Body of pancreas (tissue), 4 donors: ENCODE measurements at regions not wholly inside any gene's neighbourhood (a gene's known extent, or its start where the extent isn't known, plus 50 kb on each side); places are given as distances from the start of the nearest gene placed in this dataset.

Experiments
- ATAC-seq: fragments of 150-250 bp; one replicate; pipeline ENCODE4 v1.9.1; 2016
- DNase-seq, 4 donors: peaks; one replicate each; pipeline ENCODE4 v3.0.0-alpha.2; 2019
- H3K27ac ChIP-seq, 4 donors: fragments of 200-600 bp; sonication (generic); 1 replicate in 3 of 4; 2 replicates in 1 of 4; pipeline versions ENCODE4 v1.5.1 to v1.6.1; 2016 to 2019; ENCODE audit warnings: mild to moderate bottlenecking in 1 of 4, mixed read lengths in 1 of 4, moderate library complexity in 1 of 4
- H3K27me3 ChIP-seq, 2 donors: fragments of 200-600 bp; sonication (generic); one replicate each; pipeline ENCODE4 v1.6.0; 2016; ENCODE audit warnings: mild to moderate bottlenecking in 1 of 2
- H3K36me3 ChIP-seq, 2 donors: fragments of 200-600 bp; sonication (generic); replicated peaks in 1 of 2; 2 replicates each; pipeline ENCODE4 v1.5.1; 2016; ENCODE audit warnings: low read depth in 2 of 2; ENCODE audit not compliant: insufficient read depth in 1 of 2
- H3K4me1 ChIP-seq: fragments of 200-600 bp; sonication (generic); one replicate; pipeline ENCODE4 v1.6.0; 2016
- H3K4me3 ChIP-seq, 2 donors: fragments of 200-600 bp; sonication (generic); 1 replicate in 1 of 2; 2 replicates in 1 of 2; pipeline ENCODE4 v1.5.1; 2016 to 2019
- H3K9me3 ChIP-seq, 3 donors: fragments of 200-600 bp; sonication (generic); 1 replicate in 2 of 3; 2 replicates in 1 of 3; pipeline ENCODE4 v1.5.1; 2016
- CTCF ChIP-seq, 7 experiments: fragments of 450-650 bp in 4 of 7; fragments of 200-600 bp in 3 of 7; sonication (generic) in 3 of 7; IDR thresholded peaks; one replicate each; pipeline ENCODE4 v1.5.1; 2016 to 2019; ENCODE audit warnings: antibody characterized with exemption in 7 of 7
- POLR2A ChIP-seq, 3 donors: fragments of 450-650 bp; IDR thresholded peaks; one replicate each; pipeline ENCODE4 v1.6.1; 2016; ENCODE audit warnings: antibody characterized with exemption in 3 of 3, mild to moderate bottlenecking in 2 of 3
- WGBS, 2 donors: methylation state at CpG; one replicate each; pipeline ENCODE4 v1.1.5; 2017; 5-methylcytosine and 5-hydroxymethylcytosine counted together
- intact Hi-C: fragments of 100-400 bp; cut with DNase I; formaldehyde crosslinking; loops from one replicate; pipeline ENCODE4 v1.15.1; 2023

DNA sequence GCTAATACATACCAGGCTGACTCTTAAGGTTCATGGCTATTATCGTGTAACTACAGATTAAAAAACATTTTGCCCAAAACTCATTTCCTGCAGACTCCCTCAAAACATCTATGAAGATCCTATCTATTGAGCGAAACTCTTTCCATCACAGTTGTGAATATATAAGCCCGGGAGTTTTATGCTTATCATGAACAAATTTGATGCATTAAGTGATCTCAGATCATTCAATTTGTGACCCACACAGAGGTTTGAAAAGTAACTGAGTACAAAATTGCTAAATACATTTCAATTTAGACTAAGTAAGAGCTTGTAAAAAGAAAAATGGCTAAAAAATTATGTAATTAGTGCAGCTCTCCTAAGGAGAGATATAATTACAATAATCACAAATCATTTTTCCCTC is 1228.8 kb upstream of the TENM4 start:
- WGBS, 2 donors, result 72 to 83% methylated on average over 3 of the region's 3 CpGs
- DNase-seq, result no peak
- ATAC-seq, result no peak
- intact Hi-C loops, result no loop called here
- Histone ChIP-seq H3K27me3 (no peaks in the 10 kb centered on the region), H3K9me3 (no peaks in the 10 kb centered on the region), H3K27ac (no peak overlapping the region), H3K4me1 (no peaks in the 10 kb centered on the region), H3K4me3 (no peak overlapping the region), H3K36me3 (no peaks in the 10 kb centered on the region)
- TF ChIP-seq POLR2A (IDR thresholded peaks at IDR 0.05), result no peak
- no peak for TF ChIP-seq CTCF (IDR thresholded peaks at IDR 0.05)

- Histone ChIP-seq H3K4me1 (no peaks in the 10 kb centered on the region), H3K9me3 (no peaks in the 10 kb centered on the region), H3K36me3 (no peaks in the 10 kb centered on the region), H3K4me3 (no peak overlapping the region), H3K27me3 (no peaks in the 10 kb centered on the region), H3K27ac (no peak overlapping the region)
- intact Hi-C loops, result no loop called here
- ATAC-seq (no peak), DNase-seq (no peak)
- TF ChIP-seq POLR2A (IDR thresholded peaks at IDR 0.05), result no peak
- no peak for TF ChIP-seq CTCF (IDR thresholded peaks at IDR 0.05)
- 75 to 78% methylated on average over 6 of the region's 6 CpGs for WGBS, 2 donors
These were observed 1227.2 kb upstream of the TENM4 start for GRCh38 chr11:80668039-80668438.

DNA sequence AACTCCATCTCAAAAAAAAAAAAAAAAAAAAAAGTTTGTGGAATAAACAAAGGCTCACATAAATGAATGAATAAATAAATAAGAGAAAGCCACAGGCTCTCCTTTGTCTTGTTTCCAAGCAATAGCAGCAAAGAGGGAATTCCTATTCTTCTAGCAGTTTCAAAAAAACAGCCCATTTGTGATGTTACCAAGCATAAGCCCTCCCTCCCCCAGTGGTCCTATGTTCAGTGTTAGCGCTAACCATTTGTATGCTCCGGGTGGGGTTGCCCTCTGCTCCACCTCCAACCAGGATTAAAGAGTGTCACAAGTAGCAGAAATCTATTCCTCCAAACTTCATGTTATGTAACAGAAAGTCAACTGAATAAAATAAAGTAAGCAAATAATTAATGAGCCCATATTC is 1215.0 kb upstream of the TENM4 start:
- Histone ChIP-seq H3K4me3 (no peak overlapping the region), H3K9me3 (no peaks in the 10 kb centered on the region), H3K27me3 (no peaks in the 10 kb centered on the region), H3K4me1 (no peaks in the 10 kb centered on the region), H3K27ac (no peak overlapping the region), H3K36me3 (no peaks in the 10 kb centered on the region)
- intact Hi-C loops, result no loop called here
- no peak for TF ChIP-seq CTCF (IDR thresholded peaks at IDR 0.05)
- no peak for TF ChIP-seq POLR2A (IDR thresholded peaks at IDR 0.05)
- DNase-seq, result no peak
- ATAC-seq, result no peak
- WGBS, 2 donors, result 89 to 93% methylated on average over 2 of the region's 2 CpGs

GRCh38 chr11:80650966-80651365 is 1210.1 kb upstream of the TENM4 start:
- Histone ChIP-seq H3K9me3 (no peaks in the 10 kb centered on the region), H3K27me3 (no peaks in the 10 kb centered on the region), H3K36me3 (no peaks in the 10 kb centered on the region), H3K27ac (no peak overlapping the region), H3K4me1 (no peaks in the 10 kb centered on the region), H3K4me3 (no peak overlapping the region)
- DNase-seq, result no peak
- TF ChIP-seq POLR2A (IDR thresholded peaks at IDR 0.05) (no peak), CTCF (IDR thresholded peaks at IDR 0.05) (no peak)
- 75 to 81% methylated on average over 2 of the region's 2 CpGs for WGBS, 2 donors
- intact Hi-C loops, result no loop called here
- ATAC-seq, result no peak

DNA sequence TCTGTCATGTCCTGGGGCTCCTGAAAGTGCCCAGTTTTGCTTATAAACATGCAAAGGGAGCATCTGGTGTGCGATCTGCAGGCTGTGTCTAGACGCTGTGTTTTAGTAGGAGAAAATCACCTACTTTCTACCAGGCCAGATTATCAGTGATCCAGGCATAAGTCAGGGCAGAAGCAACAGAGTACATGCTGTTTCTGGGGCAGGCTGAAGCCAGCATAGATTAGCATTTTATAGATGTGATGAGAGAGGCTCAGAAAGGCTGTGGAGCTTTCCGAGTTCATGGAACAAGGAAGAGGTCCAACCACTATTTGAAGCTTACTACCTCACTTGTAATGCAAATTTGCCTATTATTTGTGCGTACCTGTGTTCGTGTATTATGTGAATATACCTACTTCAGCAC is 1208.4 kb upstream of the TENM4 start:
- 70 to 76% methylated on average over 4 to 5 of the region's 5 CpGs for WGBS, 2 donors
- TF ChIP-seq POLR2A (IDR thresholded peaks at IDR 0.05), result no peak
- TF ChIP-seq CTCF (IDR thresholded peaks at IDR 0.05), result no peak
- Histone ChIP-seq H3K36me3 (no peaks in the 10 kb centered on the region), H3K9me3 (no peaks in the 10 kb centered on the region), H3K27ac (no peak overlapping the region), H3K4me3 (no peak overlapping the region), H3K4me1 (no peaks in the 10 kb centered on the region), H3K27me3 (no peaks in the 10 kb centered on the region)
- intact Hi-C loops, result no loop called here
- DNase-seq (no peak), ATAC-seq (no peak)
